Left forelimb (tissue), 1 donor: ENCODE measurements at regions not wholly inside any gene's neighbourhood (a gene's known extent, or its start where the extent isn't known, plus 50 kb on each side); places are given as distances from the start of the nearest gene placed in this dataset.

Experiments used
- DNase-seq: peaks from one replicate; pipeline ENCODE4 v3.0.0-alpha.2; 2018; ENCODE audit warnings: low spot score

DNA sequence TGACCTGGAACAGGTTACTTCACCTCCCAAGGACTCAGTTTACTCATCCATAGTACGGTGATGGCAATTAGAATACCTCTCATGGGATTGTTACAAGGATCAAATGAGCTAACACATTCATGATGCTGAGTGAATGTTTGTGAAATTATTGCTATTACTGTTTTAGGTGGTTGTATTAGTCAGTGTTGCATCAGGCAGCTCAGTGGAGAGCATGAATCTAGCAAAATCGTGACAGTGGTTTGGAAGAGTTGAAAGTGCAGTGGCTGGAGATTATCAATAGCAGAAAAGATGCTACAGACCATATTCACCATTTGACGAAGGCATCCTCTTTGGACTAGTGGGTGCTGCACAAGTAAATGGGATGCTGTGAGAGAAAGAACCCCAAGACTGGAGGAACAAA, 50.4 kb upstream of the CTNNBL1 start:
- DNase-seq: no peak

DNA sequence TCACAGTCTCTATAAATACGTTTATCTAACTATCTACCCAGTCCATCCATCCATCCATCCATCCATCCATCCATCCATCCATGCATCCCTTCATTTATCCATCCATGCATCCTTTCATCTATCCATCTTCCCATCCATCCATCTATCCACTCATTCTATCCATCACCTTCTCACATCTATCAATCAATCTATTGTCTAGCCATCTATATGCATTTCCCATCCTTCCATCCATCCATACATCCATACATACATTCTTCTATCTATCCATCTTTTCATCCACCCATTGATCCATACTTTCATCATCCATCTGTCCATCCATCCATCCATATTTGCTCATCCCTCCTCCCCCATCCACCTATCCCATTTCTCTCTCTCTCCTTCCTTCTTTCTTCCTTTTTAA, 51.6 kb upstream of the CTNNBL1 start:
- DNase-seq: no peak

DNA sequence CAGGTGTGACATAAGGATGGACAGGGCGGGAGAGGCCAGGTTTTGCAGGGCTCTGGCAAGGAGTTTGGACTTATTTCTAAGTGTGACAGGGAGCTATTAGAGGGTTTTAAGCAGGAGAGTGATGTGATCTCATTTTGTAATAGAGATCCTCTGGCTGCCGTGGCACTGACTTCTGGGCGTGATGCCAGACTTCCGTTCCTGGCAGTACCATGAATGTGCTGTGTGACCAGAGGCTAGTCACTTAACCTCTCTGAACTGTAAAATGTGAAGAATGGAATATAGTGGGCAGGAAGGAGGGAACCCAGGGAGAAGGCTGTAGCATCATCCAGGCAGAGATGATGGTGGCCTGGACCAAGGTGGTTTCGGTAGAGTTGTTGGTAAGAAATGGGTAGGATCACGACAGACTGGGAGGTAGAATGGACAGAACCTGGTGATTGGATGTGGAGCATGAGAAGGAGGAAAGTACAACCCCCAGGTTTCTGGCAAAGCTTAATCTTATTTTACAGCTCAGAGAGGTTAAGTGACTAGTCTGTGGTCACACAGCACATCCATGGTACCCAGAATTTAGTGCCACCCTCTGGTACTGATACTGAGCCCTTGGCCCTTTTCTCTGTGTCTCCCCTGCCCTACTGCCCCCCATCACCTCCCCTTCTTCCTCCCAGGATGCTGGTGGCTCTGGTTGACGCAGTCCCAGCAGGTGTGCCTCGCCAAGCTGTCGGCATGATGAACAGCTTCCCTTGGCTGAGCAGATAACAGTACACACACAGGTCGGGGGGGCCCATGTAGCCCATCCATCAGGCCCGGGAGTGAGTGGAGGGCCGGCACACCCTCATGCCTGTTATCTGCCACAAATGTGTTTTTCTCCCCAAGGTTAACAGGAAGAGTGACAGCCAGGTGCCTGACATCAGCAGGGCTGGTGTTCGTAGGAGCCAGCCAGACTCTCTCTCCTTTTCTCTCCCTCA, 52.9 kb upstream of the CTNNBL1 start:
- DNase-seq: no peak

DNA sequence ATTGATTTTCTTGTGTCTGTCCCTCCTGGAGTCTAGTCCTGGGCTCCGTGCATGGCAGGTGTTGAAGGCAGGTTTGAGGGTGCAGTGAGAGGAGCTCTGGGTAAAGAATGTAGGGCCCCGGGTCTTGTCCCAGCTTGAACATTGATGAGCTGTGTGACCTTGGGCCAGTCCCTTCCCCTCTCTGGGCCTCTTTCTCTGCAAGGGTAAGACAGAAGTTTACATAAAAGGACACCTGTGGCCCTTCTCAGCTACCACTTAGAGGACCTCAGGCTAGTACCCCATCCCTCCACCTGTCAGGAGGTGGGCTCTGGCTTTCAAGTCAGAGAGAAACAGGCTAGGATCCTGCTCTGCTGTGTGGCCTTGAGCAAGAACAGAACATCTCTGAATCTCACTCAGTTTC, 55.3 kb upstream of the CTNNBL1 start:
- DNase-seq: no peak

DNA sequence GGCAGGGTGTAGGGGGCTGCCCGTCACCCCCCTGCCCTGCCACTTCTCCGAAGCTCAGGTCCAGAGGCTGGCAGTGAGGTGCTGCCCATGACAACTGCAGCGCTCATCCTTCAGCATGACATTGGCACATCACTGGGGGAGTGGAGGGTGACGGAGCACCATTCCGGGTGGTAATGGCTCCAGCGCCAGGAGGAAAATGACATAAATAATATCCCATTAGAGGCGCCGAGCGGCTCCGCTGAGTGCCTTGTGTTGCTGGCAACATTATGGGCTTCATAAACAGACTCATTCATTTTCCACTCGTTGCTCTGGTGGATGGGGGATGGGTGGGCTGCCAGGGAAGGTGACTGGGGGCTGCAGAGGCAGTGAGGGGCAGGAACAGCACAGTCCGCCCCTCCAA, 56.9 kb upstream of the CTNNBL1 start:
- DNase-seq: no peak

DNA sequence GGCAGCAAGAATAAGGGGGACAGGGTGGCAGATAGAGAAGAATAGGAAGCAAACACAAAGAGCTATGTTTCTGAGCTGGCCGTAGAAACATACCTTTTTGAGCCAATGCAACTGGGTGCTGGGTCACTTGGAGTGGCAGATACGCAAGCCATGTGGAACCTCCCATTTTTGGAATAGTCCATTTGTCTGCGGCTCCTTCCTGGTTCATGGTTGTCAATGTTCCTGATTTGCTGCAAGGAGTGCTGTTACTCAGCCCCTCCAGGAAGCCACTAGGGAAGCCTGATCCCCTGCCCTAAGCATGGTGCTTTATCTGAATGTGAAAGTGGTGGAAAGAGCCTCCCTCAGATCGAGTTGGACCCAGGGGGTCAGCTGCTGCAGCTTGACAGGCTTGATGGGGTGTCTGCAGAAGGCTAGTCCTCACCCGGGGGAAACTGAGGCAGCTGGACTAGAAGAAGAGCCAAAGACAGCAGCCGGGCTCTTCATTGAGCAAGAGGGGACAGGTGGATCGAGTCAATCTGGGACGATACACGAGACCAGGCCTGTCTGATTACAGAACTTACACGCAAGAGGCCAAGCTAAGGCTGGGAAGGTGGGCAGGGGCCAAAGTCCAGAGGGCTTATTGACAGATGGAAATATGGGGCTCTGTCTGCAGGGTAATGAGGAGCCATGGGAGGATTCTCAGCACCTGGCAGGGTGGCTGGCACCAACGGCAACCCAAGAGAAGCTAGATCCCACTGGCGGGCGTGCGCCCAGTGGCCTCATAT, 57.4 kb upstream of the CTNNBL1 start:
- no peak for DNase-seq

DNA sequence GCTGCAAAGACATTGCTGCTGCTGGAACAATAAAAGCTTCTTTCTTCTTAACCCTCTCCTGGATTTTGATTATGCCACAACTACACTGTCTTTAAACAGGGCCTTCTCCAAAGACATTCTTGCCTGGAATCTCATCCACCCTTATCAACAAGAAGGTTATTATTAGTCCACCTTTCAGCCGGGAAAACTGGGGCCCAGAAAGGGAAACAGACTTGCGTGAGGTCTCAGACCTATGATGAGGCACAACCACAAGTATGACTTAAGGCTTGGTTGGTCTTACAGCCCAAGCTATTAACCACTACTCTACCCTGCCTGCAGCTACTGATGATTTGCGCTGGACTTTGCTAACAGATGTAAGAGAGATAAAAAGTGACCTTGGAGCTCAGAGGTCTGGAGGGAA, 62.8 kb upstream of the CTNNBL1 start:
- no peak for DNase-seq

DNA sequence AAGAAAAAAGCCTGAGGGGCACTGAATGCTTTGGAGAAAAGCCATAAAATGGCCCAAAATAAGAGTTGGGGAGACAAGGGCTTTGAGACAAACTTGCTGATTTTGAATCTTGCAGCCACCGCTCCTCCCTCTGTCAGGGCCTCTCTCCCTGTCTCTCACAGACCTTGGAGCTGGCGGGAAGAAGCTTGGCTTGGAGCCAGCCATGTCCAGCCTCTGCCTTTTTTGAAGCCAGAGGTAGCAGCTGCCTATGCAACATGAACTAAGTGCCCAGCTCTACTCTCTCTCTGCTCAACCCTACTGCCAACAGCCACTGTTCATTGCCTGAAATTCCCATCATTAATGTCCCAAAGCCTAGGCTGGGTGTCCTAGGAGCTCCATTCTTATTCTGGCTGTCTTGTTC, 63.7 kb upstream of the CTNNBL1 start:
- DNase-seq: no peak

DNA sequence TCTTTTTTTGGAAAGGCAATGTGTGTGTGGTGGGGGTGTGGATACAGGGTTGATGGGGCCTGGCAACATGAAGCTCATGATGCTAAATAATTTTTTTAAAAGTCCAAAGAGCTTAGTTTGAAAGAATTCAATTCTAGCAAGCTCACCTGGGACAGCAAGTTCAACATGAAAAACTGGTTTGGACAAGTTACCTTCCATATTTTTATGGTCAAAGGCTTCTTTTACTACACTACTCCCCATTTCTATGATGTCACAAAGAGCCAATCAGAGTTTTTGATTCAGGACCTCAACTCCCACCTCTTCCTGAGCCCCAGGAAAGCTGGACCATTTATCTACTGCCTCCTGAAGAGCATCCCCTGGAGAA, 66.1 kb upstream of the CTNNBL1 start:
- DNase-seq: no peak

DNA sequence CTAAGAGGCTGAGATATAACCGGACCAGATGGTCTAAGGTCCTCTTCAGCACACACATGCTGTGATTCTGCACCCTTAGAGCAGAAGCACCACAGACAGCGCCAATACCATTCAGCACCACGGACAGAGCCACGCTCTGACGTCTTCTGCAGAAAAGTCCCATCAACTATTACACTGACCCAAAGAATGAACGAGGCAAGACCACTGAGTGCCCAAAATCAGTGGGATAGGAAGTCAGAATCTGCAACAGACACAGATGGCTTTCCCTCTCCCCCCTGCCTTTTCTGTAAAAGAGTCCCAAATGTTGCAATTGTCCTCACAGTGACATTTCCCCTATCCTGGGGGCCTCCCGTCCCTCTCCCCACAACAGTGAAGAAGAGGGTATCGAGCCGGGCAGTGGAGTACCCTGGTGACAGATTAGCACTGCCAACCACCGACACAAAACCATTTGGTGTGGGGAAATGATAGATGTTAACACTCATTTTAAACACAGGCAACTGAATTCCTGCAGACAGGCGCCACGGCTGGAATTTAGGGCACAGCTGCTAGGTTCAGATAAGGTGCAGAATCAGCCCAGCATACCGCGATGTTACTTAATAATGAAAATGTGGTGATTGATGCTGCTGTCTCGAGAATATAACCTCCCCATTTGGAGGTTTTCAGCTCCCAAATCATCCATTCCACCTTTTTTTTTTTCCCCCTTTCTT, 66.6 kb upstream of the CTNNBL1 start:
- DNase-seq: peak; percentile 70

DNA sequence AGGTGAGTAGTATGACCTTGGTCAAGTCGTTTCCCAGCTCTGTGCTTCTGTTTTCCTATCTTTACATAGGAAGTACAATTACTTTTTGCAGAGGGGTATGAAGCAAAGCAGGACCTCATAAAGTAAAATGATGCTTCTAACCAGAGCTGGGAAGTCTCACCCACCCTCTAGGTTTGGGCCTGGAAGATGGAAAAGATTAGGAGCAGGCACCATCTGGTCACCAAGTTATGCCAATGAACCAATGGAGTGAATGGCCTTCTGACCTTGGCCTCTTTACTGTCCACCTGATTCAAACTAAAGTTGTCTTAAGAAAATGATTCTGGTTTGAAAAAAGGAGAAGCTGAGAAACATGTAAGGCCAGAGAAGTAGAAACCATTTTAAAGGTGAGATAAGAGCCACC, 68.9 kb upstream of the CTNNBL1 start:
- DNase-seq: no peak

DNA sequence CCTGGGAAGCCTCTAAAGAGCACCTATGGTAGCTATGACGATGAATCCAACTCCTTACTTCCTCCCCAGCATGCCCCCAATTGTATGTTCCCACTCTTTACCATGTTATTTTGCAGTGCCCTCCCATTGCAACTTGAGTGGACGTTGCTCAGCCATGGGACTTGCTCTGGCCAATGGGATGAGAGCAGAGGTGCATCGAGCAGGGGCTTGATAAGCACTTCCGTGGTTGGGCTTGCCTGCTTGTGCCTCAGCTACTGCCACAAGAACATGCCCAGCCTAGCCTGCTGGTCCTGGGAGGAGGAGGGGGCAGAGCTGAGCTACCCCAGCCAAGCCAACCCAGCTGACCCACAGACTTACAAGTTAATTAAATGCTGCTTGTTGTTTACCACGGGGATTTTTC, 71.1 kb upstream of the CTNNBL1 start:
- DNase-seq: no peak

DNA sequence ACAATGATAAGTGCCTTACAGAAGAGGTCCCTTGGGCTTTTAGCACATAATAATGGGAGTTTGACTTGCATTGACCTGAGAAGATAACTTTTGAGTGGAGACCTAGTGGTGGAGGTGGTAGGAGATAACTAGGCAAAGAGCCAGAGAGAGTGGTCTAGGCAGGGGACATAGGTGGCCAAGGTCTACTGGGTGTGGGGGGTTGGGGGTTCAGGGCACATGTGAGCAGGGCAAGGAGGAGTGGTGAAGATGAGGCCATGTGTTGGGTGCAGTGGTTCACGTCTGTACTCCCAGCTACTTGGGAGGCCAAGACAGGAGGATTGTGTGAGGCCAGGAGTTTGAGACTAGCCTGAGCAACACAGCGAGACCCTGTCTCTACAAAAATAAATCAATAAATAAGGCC, 74.3 kb upstream of the CTNNBL1 start:
- DNase-seq: no peak

DNA sequence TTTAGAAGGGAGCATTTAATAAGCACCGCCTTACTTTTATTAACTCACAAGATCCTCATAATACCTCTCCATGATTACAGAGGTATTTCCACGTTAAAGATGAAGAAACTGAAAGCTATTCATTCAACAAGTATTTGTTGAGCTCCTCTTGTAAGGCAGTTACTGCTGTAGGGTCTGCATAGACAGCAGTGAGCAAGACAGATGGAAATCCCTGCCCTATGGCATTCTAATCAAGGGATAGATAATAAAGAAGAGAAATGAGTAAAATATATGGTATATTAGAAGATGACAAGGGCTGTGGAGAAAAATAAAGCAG, 77.8 kb upstream of the CTNNBL1 start:
- no peak for DNase-seq

DNA sequence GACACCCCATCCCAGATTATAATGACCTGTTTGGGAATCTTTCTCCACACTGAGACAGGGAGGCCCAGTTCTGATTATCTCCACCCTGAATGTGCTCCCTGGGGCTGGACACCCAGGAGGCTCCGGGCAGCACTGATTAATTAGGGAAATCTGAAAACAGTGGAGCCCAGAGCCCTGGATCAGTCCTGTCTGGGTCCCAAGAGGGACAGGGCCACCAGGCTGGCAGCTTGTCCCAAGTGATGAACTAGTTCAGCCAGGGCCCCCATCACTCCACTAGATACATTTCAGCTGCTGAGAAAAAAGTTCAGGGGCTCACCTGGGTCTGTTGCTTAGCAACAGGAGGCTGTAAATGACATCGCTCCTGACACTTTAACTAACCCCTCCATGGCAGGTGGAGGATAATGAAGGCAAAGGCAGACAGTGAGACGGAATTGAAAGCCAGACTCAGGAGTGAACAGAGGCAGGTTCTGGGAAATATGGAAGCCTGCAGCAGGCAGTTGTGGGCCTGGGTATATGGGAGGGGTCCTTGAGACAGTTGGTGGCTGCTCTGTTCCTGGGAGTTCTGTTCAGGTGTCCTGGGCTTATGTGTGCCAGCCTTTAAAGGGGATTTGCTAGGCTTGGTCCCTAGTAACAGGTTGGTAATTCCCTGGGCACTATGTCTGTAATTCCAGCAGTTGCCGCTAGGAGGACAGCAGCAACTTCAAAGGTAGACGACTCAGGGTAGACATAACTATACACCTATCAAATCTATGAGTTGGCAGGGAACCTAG, 78.3 kb upstream of the CTNNBL1 start:
- no peak for DNase-seq

DNA sequence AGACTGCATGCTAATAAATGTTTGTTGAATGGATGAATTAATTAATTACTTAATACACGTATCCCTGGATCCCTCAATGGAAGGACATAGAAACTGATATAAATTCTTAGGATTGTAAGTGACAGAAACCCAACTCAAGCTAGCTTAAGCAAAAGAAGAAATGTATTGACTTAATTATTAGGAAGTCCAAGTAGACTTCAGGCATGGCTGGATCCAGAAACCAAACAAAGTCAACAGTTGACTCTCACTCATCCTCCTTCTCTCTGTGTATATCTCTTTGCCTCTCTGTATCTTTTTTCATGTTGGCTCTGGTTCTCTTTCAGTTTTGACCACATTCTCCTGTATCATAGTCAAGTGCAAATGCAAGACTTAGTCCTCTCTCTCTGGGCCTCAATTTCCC, 82.0 kb upstream of the CTNNBL1 start:
- DNase-seq: no peak

DNA sequence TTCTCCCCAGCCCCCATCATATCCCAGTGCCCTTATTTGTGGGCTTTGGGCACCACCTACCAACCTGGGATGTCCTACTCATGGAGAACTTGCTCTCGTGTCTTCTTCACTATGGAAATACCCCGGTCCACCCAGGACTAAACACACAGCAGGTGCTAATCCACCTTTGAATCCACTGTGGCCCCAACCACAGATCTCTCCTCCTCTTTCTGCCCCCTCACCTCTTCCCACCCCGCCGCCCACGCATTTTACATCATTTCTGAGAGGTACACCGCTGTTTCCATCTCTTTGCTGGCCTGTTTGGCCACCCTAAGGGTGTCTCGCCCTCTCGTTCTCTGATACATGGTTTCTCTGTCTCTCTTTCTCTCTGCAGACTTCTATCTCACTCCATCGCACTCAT, 82.5 kb upstream of the CTNNBL1 start:
- no peak for DNase-seq

DNA sequence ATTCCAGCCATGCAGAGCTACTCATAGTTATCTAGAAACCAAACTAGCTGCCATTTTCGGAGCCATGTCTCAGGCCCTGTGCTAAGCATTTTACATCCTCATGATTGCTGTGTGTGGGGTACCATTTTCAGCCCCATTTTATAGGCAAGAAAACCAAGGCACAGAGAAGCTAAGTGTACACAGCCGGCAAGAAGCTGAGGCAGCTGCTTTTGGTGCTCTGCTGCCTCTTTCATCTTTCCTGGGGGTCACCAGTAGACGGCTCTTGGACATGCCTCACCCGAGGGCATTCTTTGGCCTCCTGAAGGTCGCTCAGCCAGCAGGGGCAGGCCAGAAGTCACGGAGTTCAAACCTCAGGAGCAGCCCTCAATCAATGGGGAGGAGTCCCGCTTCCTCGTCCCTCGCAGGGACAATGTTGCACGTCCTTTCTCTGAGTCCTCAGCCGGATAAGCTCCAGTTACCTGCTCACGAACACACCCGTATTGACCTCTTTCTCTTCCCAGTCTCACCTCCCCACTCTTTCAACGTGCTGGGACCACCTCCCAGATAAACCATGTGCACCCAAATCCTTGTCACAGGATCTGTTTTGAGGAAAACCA, 82.6 kb upstream of the BLCAP start:
- no peak for DNase-seq

DNA sequence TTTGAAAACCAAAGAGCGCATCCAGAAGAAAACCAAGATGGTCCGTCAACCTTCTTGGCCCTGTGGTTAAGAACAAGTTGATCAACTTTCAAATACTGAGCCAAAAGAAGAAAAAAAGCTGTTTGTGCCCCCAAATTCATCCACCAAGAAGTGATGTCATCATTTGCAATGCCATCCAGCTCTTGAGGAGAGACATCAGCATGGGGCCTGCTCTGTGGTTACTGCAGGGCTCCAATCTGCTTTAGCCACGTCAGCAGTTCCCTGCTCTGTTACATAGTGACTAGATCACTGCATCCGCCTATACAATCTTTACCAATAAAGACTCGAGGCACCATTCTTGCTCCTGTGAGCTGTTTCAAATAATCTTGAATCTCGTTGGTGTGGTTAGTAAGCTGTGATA, 75.0 kb upstream of the BLCAP start:
- DNase-seq: no peak

DNA sequence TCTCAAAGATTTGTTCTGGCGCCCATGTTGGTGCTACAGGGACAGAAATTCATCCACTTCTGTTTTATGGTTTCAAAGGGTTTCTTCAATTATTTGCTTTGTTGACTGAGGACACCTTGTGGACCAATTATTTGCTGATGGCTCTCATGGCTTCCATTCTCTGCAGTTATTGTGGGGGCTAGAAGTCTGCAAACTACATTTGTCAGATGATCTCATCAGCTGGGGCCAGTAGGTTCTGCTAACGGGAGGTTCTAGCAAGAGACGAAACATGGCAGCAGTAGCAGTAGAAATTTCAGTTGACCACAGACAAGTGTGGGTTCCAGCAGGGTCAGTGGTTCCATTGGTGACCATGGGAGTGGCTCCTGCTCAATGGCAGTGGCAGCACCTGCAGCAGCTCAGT, 72.8 kb upstream of the BLCAP start:
- no peak for DNase-seq

DNA sequence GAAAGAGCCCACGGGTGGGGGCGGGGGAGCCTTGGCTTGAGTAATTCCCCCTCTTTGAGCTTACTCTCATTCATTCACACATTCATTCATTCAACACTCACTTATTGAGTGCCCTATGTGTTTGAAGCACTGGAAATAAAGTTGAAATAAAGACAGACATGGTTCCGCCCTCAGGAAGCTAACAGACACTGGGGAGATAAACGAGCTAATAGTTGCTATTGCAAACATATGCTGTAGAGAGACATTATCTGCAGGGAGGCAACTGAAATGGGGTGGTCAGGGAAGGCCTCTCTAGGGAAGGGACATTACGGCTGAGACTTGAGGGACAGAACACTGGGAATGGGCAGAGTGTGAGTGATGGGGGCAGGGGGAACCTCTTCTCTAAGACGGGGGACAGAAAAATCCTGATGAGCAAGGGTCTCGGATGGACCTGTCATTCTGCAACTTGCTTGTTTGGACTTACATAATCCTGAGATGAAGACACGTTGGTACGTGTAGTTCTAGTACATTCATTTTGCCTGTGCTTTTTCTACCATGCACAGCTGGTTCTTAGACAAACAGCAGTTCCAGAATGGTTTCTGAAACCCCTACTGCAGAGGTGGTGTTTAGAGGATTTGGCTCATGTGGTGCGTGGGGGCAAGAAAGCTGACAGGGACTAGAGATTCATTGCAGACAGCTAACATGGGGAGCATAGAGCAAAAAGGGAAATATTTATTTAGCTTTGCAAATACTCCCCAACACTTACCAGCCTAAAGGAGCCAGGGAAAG, 71.1 kb upstream of the BLCAP start:
- DNase-seq: no peak
